Peyer's patch (tissue), 4 donors: ENCODE measurements at regions not wholly inside any gene's neighbourhood (a gene's known extent, or its start where the extent isn't known, plus 50 kb on each side); places are given as distances from the start of the nearest gene placed in this dataset.

Experiments
- DNase-seq, 3 donors: peaks; one replicate each; pipeline ENCODE4 v3.0.0-alpha.2; 2017 to 2019
- H3K27ac ChIP-seq, 4 donors: fragments of 200-600 bp; sonication (generic); one replicate each; pipeline ENCODE4 v1.5.1; 2016 to 2019
- H3K27me3 ChIP-seq, 2 donors: fragments of 200-600 bp; sonication (generic); one replicate each; pipeline ENCODE4 v1.5.1; 2019
- H3K36me3 ChIP-seq, 3 donors: fragments of 200-600 bp; sonication (generic); one replicate each; pipeline ENCODE4 v1.5.1; 2016 to 2019
- H3K4me1 ChIP-seq, 4 donors: fragments of 200-600 bp; sonication (generic); one replicate each; pipeline ENCODE4 v1.5.1; 2016 to 2019
- H3K4me3 ChIP-seq, 4 donors: fragments of 200-600 bp; sonication (generic); 1 replicate in 3 of 4; 2 replicates in 1 of 4; pipeline ENCODE4 v1.5.1; 2016 to 2019; ENCODE audit warnings: mild to moderate bottlenecking in 1 of 4
- H3K9me3 ChIP-seq, 4 donors: fragments of 200-600 bp; sonication (generic); one replicate each; pipeline ENCODE4 v1.5.1; 2016 to 2019; ENCODE audit warnings: mild to moderate bottlenecking in 1 of 4
- POLR2A ChIP-seq, 2 donors: fragments of 450-650 bp; IDR thresholded peaks; one replicate each; pipeline ENCODE4 v1.5.1; 2017; ENCODE audit warnings: antibody characterized with exemption in 2 of 2, mild to moderate bottlenecking in 2 of 2, moderate library complexity in 2 of 2
- TF ChIP-seq, protein P1 (sequence below), 6 experiments: fragments of 450-650 bp in 4 of 6; fragments of 200-600 bp in 2 of 6; sonication (generic) in 1 of 6; IDR thresholded peaks; one replicate each; pipeline ENCODE4 v1.5.1; 2017 to 2019; ENCODE audit warnings: antibody characterized with exemption in 6 of 6, mild to moderate bottlenecking in 3 of 6, moderate library complexity in 1 of 6

DNA sequence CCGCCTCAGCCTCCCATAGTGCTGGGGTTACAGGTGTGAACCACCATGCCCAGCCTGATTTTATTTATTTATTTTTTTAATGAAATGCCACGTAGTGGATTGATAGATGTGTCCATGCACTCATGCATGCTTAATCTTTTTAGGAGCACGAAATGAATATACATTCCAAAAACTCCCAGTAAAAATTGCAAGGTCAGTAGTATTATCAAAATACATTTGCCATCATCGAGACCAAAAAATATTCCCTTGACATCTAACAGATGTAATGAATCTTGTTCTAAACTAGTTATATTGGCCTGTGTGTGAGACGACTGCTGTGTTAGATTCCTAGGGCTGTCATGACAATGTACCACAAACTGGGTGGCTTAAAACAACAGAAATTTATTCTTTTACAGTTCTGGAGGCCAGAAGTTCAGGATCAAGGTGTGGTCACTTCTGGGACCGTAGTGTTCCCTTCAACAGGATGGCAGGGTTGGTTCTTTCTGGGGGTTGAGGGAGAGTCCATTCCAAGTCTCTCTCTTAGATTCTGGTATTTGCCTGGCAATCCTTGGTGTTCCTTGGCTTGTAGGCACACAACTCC, 56.1 kb upstream of the UBL3 start:
- H3K9me3 ChIP-seq: no peaks in the 10 kb centered on the region
- H3K36me3 ChIP-seq: no peaks in the 10 kb centered on the region
- peaks cover 0 to 7% (median 3%) of the 10 kb centered on the region in 4 donors for H3K4me1 ChIP-seq
- no peaks in the 10 kb centered on the region for H3K27me3 ChIP-seq
- DNase-seq: no peak
- H3K4me3 ChIP-seq: no peak overlapping the region
- H3K27ac ChIP-seq: no peak overlapping the region
- no peak for TF ChIP-seq POLR2A (IDR thresholded peaks at IDR 0.05)
- TF ChIP-seq, protein P1, sequence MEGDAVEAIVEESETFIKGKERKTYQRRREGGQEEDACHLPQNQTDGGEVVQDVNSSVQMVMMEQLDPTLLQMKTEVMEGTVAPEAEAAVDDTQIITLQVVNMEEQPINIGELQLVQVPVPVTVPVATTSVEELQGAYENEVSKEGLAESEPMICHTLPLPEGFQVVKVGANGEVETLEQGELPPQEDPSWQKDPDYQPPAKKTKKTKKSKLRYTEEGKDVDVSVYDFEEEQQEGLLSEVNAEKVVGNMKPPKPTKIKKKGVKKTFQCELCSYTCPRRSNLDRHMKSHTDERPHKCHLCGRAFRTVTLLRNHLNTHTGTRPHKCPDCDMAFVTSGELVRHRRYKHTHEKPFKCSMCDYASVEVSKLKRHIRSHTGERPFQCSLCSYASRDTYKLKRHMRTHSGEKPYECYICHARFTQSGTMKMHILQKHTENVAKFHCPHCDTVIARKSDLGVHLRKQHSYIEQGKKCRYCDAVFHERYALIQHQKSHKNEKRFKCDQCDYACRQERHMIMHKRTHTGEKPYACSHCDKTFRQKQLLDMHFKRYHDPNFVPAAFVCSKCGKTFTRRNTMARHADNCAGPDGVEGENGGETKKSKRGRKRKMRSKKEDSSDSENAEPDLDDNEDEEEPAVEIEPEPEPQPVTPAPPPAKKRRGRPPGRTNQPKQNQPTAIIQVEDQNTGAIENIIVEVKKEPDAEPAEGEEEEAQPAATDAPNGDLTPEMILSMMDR (IDR thresholded peaks at IDR 0.05): no peak

DNA sequence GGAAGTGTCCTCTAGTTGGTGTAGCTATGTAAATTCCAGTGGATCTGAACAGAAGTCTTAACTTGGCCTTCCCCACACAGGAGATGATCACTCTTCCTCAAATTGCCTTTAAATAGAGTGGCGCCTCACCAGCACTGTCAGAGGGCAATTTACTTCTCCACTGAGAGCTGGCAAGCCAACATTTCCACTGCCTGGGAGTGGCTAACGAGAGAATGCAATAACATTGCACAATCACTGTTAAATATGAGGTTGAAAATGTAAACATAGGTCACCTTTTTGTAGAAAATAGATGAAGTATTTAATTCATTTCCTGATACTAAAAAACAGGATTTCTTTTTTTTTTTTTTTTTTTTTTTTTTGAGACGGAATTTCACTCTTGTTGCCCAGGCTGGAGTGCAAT, 55.4 kb upstream of the UBL3 start:
- no peaks in the 10 kb centered on the region for H3K27me3 ChIP-seq
- peaks cover 0 to 7% (median 3%) of the 10 kb centered on the region in 4 donors for H3K4me1 ChIP-seq
- no peak overlapping the region for H3K27ac ChIP-seq
- no peak for TF ChIP-seq POLR2A (IDR thresholded peaks at IDR 0.05)
- TF ChIP-seq, protein P1 (IDR thresholded peaks at IDR 0.05): no peak
- DNase-seq: peak in 1 of 3 donors; percentile 74
- no peaks in the 10 kb centered on the region for H3K36me3 ChIP-seq
- H3K4me3 ChIP-seq: no peak overlapping the region
- no peaks in the 10 kb centered on the region for H3K9me3 ChIP-seq

GRCh38 chr13:29903996-29904395, 53.6 kb upstream of the UBL3 start:
- no peak for DNase-seq

GRCh38 chr13:29903543-29903942, 53.1 kb upstream of the UBL3 start:
- DNase-seq: no peak
- Histone ChIP-seq H3K27me3 (no peaks in the 10 kb centered on the region), H3K4me3 (no peak overlapping the region), H3K36me3 (no peaks in the 10 kb centered on the region), H3K27ac (no peak overlapping the region), H3K9me3 (no peaks in the 10 kb centered on the region), H3K4me1 (peaks cover 0 to 7% (median 3%) of the 10 kb centered on the region in 4 donors)
- no peak for TF ChIP-seq POLR2A (IDR thresholded peaks at IDR 0.05)
- TF ChIP-seq, protein P1 (IDR thresholded peaks at IDR 0.05): no peak

More at GRCh38 chr13:29903996-29904395, 53.6 kb upstream of the UBL3 start:
- no peaks in the 10 kb centered on the region for H3K9me3 ChIP-seq
- H3K4me1 ChIP-seq: peaks cover 0 to 7% (median 3%) of the 10 kb centered on the region in 4 donors
- H3K27ac ChIP-seq: no peak overlapping the region
- H3K27me3 ChIP-seq: no peaks in the 10 kb centered on the region
- H3K36me3 ChIP-seq: no peaks in the 10 kb centered on the region
- H3K4me3 ChIP-seq: no peak overlapping the region
- TF ChIP-seq, protein P1 (IDR thresholded peaks at IDR 0.05): no peak
- TF ChIP-seq POLR2A (IDR thresholded peaks at IDR 0.05): no peak

GRCh38 chr13:29902632-29903305, 52.4 kb upstream of the UBL3 start:
- TF ChIP-seq, protein P1 (IDR thresholded peaks at IDR 0.05): no peak
- no peak for TF ChIP-seq POLR2A (IDR thresholded peaks at IDR 0.05)
- Histone ChIP-seq H3K4me3 (peak overlapping the region in 1 of 4 donors; percentile 15), H3K9me3 (no peaks in the 10 kb centered on the region), H3K27me3 (no peaks in the 10 kb centered on the region), H3K4me1 (peaks cover 0 to 7% (median 3%) of the 10 kb centered on the region in 4 donors), H3K27ac (peak overlapping the region in 2 of 4 donors; percentile 12 to 70), H3K36me3 (no peaks in the 10 kb centered on the region)
- no peak for DNase-seq
